Ascending aorta (tissue), 2 donors: ENCODE measurements at regions not wholly inside any gene's neighbourhood (a gene's known extent, or its start where the extent isn't known, plus 50 kb on each side); places are given as distances from the start of the nearest gene placed in this dataset.
"Not testable (repeated sequence)": the region's sequence is repeated elsewhere in the genome, so short reads cannot be mapped to it uniquely, and the experiment has no call there.

Experiments
- DNase-seq, 2 donors: peaks; one replicate each; pipeline ENCODE4 v3.0.0-alpha.2; 2019; ENCODE audit warnings: low spot score in 2 of 2
- H3K27ac ChIP-seq, 2 donors: fragments of 200-600 bp; sonication (generic); one replicate each; pipeline ENCODE4 v1.5.1; 2016 to 2017; ENCODE audit warnings: mild to moderate bottlenecking in 1 of 2
- H3K27me3 ChIP-seq: fragments of 200-600 bp; sonication (generic); one replicate; pipeline ENCODE4 v1.5.1; 2017
- H3K36me3 ChIP-seq, 2 donors: fragments of 200-600 bp; sonication (generic); one replicate each; pipeline ENCODE4 v1.5.1; 2016
- H3K4me1 ChIP-seq, 2 donors: fragments of 200-600 bp; sonication (generic); one replicate each; pipeline ENCODE4 v1.5.1; 2016 to 2017; ENCODE audit warnings: mild to moderate bottlenecking in 1 of 2
- H3K4me3 ChIP-seq, 2 donors: fragments of 200-600 bp; sonication (generic); one replicate each; pipeline ENCODE4 v1.5.1; 2016 to 2017; ENCODE audit warnings: mild to moderate bottlenecking in 1 of 2
- H3K9me3 ChIP-seq, 2 donors: fragments of 200-600 bp; sonication (generic); one replicate each; pipeline ENCODE4 v1.5.1; 2016
- intact Hi-C: fragments of 100-400 bp; cut with DNase I; formaldehyde crosslinking; loops from one replicate; pipeline ENCODE4 v1.15.1; 2023
- TF ChIP-seq, protein P1 (sequence below), 3 experiments: fragments of 200-600 bp in 2 of 3; fragments of 450-650 bp in 1 of 3; sonication (generic) in 2 of 3; IDR thresholded peaks; one replicate each; pipeline ENCODE4 v1.5.1; 2016 to 2019; ENCODE audit warnings: antibody characterized with exemption in 3 of 3, mild to moderate bottlenecking in 1 of 3, moderate library complexity in 1 of 3

DNA sequence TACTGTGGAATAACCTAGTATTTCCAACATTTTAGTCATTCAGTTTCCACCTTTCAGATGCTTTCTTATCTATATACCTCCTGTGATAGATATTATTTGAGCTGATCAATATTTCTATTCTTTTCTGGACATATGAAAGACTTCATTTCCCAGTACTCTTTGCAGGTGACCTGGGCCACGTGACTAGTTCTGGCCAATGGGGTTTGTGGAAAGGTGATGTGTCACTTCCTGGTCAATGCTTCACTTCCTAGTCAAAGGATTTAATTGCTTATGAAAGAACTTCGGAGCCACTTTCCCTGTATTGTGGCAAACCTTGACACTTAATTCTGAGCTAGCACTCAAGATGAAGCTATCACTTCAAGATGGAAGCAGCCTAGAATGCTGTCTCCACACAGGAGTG lies 248.9 kb upstream of the FOXF1 start:
- no peaks in the 10 kb centered on the region for H3K9me3 ChIP-seq
- no peak overlapping the region for H3K4me3 ChIP-seq
- no peaks in the 10 kb centered on the region for H3K4me1 ChIP-seq
- DNase-seq, result no peak
- no peaks in the 10 kb centered on the region for H3K36me3 ChIP-seq
- intact Hi-C loops, result no loop called here
- no peaks in the 10 kb centered on the region for H3K27me3 ChIP-seq
- TF ChIP-seq, protein P1, sequence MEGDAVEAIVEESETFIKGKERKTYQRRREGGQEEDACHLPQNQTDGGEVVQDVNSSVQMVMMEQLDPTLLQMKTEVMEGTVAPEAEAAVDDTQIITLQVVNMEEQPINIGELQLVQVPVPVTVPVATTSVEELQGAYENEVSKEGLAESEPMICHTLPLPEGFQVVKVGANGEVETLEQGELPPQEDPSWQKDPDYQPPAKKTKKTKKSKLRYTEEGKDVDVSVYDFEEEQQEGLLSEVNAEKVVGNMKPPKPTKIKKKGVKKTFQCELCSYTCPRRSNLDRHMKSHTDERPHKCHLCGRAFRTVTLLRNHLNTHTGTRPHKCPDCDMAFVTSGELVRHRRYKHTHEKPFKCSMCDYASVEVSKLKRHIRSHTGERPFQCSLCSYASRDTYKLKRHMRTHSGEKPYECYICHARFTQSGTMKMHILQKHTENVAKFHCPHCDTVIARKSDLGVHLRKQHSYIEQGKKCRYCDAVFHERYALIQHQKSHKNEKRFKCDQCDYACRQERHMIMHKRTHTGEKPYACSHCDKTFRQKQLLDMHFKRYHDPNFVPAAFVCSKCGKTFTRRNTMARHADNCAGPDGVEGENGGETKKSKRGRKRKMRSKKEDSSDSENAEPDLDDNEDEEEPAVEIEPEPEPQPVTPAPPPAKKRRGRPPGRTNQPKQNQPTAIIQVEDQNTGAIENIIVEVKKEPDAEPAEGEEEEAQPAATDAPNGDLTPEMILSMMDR (IDR thresholded peaks at IDR 0.05), result no peak
- H3K27ac ChIP-seq, result no peak overlapping the region

DNA sequence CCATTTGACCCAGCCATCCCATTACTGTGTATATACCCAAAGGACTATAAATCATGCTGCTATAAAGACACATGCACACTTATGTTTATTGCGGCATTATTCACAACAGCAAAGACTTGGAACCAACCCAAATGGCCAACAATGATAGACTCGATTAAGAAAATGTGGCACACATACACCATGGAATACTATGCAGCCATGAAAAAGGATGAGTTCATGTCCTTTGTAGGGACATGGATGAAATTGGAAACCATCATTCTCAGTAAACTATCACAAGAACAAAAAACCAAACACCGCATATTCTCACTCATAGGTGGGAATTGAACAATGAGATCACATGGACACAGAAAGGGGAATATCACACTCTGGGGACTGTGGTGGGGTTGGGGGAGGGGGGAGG lies 242.7 kb upstream of the FOXF1 start:
- intact Hi-C loops, H3K27me3 ChIP-seq: not testable (repeated sequence)

DNA sequence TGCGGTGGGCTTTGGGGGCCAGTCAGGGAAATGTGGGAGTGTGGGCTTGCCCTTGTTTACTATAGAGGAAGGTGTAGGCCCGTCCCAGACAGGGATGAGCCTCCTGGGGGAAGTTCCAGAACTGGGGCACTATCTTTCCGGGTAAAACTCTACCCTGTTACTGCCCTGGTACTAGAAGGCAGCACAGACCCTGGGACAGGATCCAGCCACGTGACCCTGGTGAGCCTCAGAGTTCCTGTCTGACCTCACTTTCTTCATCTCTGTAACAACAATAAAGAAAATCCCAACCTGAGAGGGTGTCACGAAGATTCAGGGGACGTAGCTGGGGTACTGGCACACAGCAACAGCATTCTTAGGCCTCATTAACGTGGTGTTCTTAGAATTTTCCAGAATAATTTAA lies 239.6 kb upstream of the FOXF1 start:
- H3K4me1 ChIP-seq, result no peaks in the 10 kb centered on the region
- no peak overlapping the region for H3K4me3 ChIP-seq
- TF ChIP-seq, protein P1 (IDR thresholded peaks at IDR 0.05), result no peak
- intact Hi-C loops, result no loop called here
- no peaks in the 10 kb centered on the region for H3K9me3 ChIP-seq
- H3K27ac ChIP-seq, result no peak overlapping the region
- DNase-seq, result no peak
- no peaks in the 10 kb centered on the region for H3K27me3 ChIP-seq
- H3K36me3 ChIP-seq, result no peaks in the 10 kb centered on the region

More for the DNA sequence above, 242.7 kb upstream of the FOXF1 start:
- not testable (repeated sequence) for H3K27ac ChIP-seq, H3K9me3 ChIP-seq, H3K4me1 ChIP-seq, DNase-seq, H3K4me3 ChIP-seq, H3K36me3 ChIP-seq

DNA sequence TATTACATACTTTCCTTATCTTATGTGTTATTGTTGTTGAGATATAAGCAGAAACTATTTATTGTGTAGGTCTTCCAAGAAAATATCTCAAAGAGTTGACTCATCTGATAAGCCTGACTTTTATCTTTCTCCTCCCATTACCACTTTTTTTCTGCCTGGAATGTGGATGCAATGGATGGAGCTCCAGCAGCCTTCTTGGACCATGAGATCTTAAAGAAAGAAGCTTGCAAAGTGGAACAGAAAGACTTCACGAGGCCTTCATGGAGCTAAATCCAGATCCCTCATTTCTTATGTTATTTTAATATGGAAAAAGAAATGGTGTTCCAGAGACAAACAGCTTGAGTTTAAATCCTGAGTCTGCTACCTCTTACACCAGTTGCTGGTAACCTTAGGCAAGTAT lies 237.6 kb upstream of the FOXF1 start:
- H3K27me3 ChIP-seq, result no peaks in the 10 kb centered on the region
- H3K27ac ChIP-seq, result no peak overlapping the region
- intact Hi-C loops, result no loop called here
- TF ChIP-seq, protein P1 (IDR thresholded peaks at IDR 0.05), result no peak
- H3K9me3 ChIP-seq, result no peaks in the 10 kb centered on the region
- H3K4me3 ChIP-seq, result no peak overlapping the region
- no peaks in the 10 kb centered on the region for H3K4me1 ChIP-seq
- H3K36me3 ChIP-seq, result no peaks in the 10 kb centered on the region
- no peak for DNase-seq

DNA sequence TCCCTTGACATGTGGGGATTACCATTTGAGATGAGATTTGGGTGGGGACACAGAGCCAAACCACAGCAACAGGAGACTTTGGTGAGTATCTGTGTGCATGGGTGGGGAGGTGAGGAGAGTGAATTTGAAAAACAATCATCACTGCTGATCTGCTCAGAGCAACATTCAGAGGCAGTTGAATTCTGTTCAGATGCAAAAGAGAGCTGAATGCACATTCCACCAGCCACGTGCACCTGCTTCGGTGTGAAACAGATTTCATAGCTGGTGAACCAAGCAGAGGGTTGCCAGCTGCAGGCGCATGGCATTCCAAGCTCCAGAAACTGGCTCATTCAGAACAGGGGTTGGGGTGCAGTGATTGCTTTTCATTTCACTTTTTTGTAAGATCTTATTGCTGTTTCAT lies 233.1 kb upstream of the FOXF1 start:
- no peaks in the 10 kb centered on the region for H3K27me3 ChIP-seq
- H3K36me3 ChIP-seq, result no peaks in the 10 kb centered on the region
- TF ChIP-seq, protein P1 (IDR thresholded peaks at IDR 0.05), result no peak
- no peak for DNase-seq
- intact Hi-C loops, result no loop called here
- no peaks in the 10 kb centered on the region for H3K9me3 ChIP-seq
- H3K27ac ChIP-seq, result no peak overlapping the region
- no peaks in the 10 kb centered on the region for H3K4me1 ChIP-seq
- no peak overlapping the region for H3K4me3 ChIP-seq

DNA sequence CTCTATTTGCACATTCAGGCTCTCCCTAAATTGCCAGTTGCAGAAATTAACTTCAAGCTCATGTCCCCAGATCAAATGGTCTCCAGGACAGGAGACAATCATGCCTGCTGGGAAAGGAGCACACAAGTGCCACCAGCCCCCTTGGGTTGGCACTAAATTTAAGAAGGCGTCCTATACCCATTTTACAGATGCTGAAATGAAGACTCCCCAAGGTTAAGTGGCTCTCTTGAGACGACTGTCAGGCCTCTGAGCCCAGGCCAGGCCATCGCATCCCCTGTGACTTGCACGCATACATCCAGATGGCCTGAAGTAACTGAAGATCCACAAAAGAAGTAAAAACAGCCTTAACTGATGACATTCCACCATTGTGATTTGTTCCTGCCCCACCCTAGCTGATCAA lies 232.5 kb upstream of the FOXF1 start:
- intact Hi-C loops, H3K36me3 ChIP-seq, H3K9me3 ChIP-seq, H3K27ac ChIP-seq, H3K4me1 ChIP-seq, H3K4me3 ChIP-seq, DNase-seq, H3K27me3 ChIP-seq: not testable (repeated sequence)

DNA sequence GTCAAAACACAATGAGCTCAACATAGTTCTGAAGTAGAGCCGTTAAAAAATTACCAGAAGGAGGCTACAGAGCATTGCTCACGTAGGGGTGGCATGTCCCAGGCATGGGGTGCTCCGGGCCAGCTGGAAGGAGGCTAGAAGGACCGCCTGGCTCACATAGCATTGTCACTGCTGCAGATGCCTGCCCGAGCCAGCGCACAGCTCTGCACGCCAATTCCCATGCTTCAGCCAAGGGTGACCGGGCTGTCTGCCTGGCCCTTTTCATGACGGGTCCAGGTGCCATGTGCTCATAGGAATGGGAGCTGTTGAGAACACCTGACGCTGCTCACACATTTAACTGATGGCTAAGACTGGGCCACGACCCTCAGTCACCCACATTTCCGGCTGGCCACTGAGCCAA lies 228.9 kb upstream of the FOXF1 start:
- no peaks in the 10 kb centered on the region for H3K27me3 ChIP-seq
- H3K4me3 ChIP-seq, result no peak overlapping the region
- H3K9me3 ChIP-seq, result no peaks in the 10 kb centered on the region
- TF ChIP-seq, protein P1 (IDR thresholded peaks at IDR 0.05), result no peak
- intact Hi-C loops, result no loop called here
- H3K27ac ChIP-seq, result no peak overlapping the region
- no peaks in the 10 kb centered on the region for H3K36me3 ChIP-seq
- no peak for DNase-seq
- H3K4me1 ChIP-seq, result no peaks in the 10 kb centered on the region
